HEK293T (cell line): ENCODE measurements at regions not wholly inside any gene's neighbourhood (a gene's known extent, or its start where the extent isn't known, plus 50 kb on each side); places are given as distances from the start of the nearest gene placed in this dataset.

ENCODE experiments used
- CTCF ChIA-PET: fragments of 350-600 bp; formaldehyde crosslinking; extraction: SDS; loops from one replicate; lab custom pipeline; 2021; ENCODE audit warnings: antibody characterized with exemption, inconsistent platforms; lab: Yijun Ruan, JAX
- POLR2A ChIA-PET: fragments of 350-600 bp; formaldehyde crosslinking; extraction: SDS; loops from one replicate; lab custom pipeline; 2020; ENCODE audit warnings: antibody characterized with exemption, inconsistent platforms; lab: Yijun Ruan, JAX
- DNase-seq: peaks from one replicate; pipeline ENCODE4 v3.0.0; 2012; ENCODE audit warnings: mixed read lengths; ENCODE audit errors: extremely low spot score
- ARNT ChIP-seq: fragments of 450-650 bp; IDR thresholded peaks from 2 replicates; pipeline ENCODE4 v1.6.1; 2017; ENCODE audit warnings: mild to moderate bottlenecking
- BHLHE40 ChIP-seq: fragments of 450-650 bp; IDR thresholded peaks from 2 replicates; pipeline ENCODE4 v1.6.1; 2016; ENCODE audit warnings: mild to moderate bottlenecking, moderate library complexity, borderline replicate concordance
- CTBP1 ChIP-seq: fragments of 450-650 bp; IDR thresholded peaks from 2 replicates; pipeline ENCODE4 v1.6.1; 2016; ENCODE audit warnings: borderline replicate concordance
- ELF4 ChIP-seq: fragments of 450-650 bp; IDR thresholded peaks from 2 replicates; pipeline ENCODE4 v1.6.1; 2017; ENCODE audit warnings: antibody characterized with exemption
- FOXA1 ChIP-seq: fragments of 450-650 bp; IDR thresholded peaks from 2 replicates; pipeline ENCODE4 v1.6.1; 2016; ENCODE audit warnings: mild to moderate bottlenecking
- FOXK2 ChIP-seq: fragments of 450-650 bp; IDR thresholded peaks from 2 replicates; pipeline ENCODE4 v1.6.1; 2016; ENCODE audit warnings: mild to moderate bottlenecking
- FOXM1 ChIP-seq: fragments of 450-650 bp; IDR thresholded peaks from 2 replicates; pipeline ENCODE4 v1.6.1; 2017; ENCODE audit warnings: mild to moderate bottlenecking, borderline replicate concordance
- HDGF ChIP-seq: fragments of 450-650 bp; IDR thresholded peaks from 2 replicates; pipeline ENCODE4 v1.6.1; 2017; ENCODE audit warnings: antibody characterized with exemption, borderline replicate concordance
- L3MBTL2 ChIP-seq: fragments of 450-650 bp; conservative IDR thresholded peaks from 2 replicates; pipeline ENCODE4 v1.6.1; 2016; ENCODE audit warnings: mild to moderate bottlenecking
- LEF1 ChIP-seq: fragments of 450-650 bp; IDR thresholded peaks from 2 replicates; pipeline ENCODE4 v1.6.1; 2017; ENCODE audit warnings: mild to moderate bottlenecking, borderline replicate concordance
- NFRKB ChIP-seq: fragments of 450-650 bp; IDR thresholded peaks from 2 replicates; pipeline ENCODE4 v1.6.1; 2016; ENCODE audit warnings: mild to moderate bottlenecking, moderate library complexity
- PKNOX1 ChIP-seq: fragments of 450-650 bp; IDR thresholded peaks from 2 replicates; pipeline ENCODE4 v1.6.1; 2016
- SP1 ChIP-seq: fragments of 450-650 bp; IDR thresholded peaks from 2 replicates; pipeline ENCODE4 v1.6.1; 2017
- SUZ12 ChIP-seq: fragments of 450-650 bp; IDR thresholded peaks from 2 replicates; pipeline ENCODE4 v1.6.1; 2016; ENCODE audit warnings: mild to moderate bottlenecking
- TARDBP ChIP-seq: fragments of 450-650 bp; IDR thresholded peaks from 2 replicates; pipeline ENCODE4 v1.6.1; 2016
- ZNF384 ChIP-seq: fragments of 450-650 bp; IDR thresholded peaks from 2 replicates; pipeline ENCODE4 v1.6.1; 2016

DNA sequence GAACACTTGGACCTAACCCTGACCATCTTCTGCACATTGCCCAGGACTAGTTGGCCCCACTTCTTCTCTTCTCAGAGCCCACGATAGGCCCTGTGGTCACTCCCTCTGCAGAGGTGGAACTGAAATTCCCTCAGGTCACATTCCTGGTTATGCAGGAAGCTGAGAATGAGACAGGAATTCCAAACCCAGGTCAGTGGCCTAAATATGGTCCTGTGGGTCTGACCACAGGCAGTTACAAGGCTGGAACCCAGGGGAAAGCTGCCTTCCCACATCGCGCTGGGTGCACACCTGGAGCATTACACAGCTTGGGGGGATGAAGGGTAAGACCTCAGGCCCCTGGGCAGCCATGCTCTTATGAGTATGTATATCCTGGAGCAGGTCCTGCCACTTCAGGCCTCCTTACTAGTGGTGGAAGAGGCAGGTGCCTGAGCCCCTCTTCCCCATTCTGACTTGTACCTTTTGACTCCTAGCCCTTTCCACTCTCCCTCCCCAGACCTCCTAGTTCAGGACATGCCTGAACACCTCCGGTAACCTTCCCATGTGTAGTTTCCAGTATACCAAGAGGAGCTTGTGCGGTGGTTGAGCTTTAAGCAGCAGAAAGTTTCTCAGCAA, 173.5 kb downstream of the ASMT start:
- no peak for TF ChIP-seq HDGF
- no peak for TF ChIP-seq SP1
- no peak for TF ChIP-seq PKNOX1
- no peak for TF ChIP-seq ELF4
- TF ChIP-seq SUZ12 = no peak
- no peak for TF ChIP-seq NFRKB
- TF ChIP-seq FOXA1 = no peak
- TF ChIP-seq CTBP1 = no peak
- TF ChIP-seq ARNT = no peak
- no peak for TF ChIP-seq FOXM1
- no peak for TF ChIP-seq BHLHE40
- TF ChIP-seq TARDBP = no peak
- TF ChIP-seq ZNF384 = no peak
- CTCF ChIA-PET = no interaction called here
- POLR2A ChIA-PET = no interaction called here
- no peak for DNase-seq

DNA sequence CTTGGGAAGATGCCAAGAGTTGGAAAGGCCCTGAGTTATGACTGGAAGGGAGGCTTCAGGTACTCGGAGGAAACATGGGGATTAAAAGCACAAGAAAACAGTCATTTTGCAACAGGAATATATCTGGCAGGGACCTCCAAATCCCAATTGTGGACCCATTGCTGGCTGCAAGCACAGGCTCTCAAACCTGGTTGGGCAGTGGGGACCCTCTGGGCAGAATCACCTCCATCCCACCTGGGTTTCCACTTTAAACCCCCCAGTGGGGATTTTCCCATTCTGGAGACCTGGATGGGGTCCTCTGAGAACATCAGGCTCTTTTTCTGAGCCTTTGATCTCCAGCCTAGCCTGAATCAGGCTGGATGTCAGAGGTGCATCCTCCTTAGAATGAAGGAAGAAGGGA, 177.8 kb downstream of the ASMT start:
- TF ChIP-seq ZNF384 (no peak), FOXA1 (no peak), HDGF (no peak), CTBP1 (no peak), FOXM1 (no peak), PKNOX1 (no peak), ELF4 (no peak), LEF1 (no peak), BHLHE40 (no peak), NFRKB (no peak), ARNT (no peak), SUZ12 (no peak), L3MBTL2 (no peak), FOXK2 (no peak)
- no peak for DNase-seq
- CTCF ChIA-PET = no interaction called here
- POLR2A ChIA-PET = no interaction called here

DNA sequence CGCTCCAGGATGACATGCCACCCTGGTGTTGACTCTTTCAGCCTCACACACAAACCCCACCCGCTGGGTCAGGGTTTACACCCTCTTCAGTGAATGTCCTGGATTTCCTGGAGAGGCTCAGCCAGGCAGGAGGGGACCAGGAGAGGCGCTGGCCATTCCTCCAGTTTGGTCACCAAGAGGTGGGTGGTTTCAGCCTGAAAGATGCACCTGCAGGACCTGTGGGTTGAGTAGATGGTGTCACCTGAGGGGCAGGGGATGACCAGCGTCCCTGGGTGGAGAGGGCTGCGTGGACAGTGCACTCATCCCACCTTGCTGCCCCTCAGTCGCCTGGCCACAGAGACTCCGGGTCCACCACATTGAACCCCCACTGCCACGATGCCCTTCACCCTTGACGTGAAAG, 179.7 kb downstream of the ASMT start:
- POLR2A ChIA-PET = no interaction called here
- TF ChIP-seq CTBP1 (no peak), ZNF384 (no peak), TARDBP (no peak), PKNOX1 (no peak), NFRKB (no peak), SP1 (no peak), BHLHE40 (no peak)
- DNase-seq = no peak
- CTCF ChIA-PET = no interaction called here

DNA sequence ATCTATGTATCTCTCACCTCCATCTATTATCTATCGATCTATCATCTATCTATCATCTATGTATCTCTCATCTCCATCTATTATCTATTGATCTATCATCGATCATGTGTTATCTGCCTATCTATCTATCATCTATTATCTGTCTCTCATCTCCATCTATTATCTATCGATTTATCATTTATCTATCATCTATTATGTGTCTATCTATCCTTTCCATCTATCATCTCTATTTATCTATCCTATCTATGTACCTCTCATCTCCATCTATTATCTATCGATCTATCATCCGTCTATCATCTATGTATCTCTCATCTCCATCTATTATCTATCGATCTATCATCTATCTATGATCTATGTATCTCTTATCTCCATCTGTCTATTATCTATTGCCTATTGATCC, 188.1 kb downstream of the ASMT start:
- CTCF ChIA-PET = no interaction called here
- no peak for DNase-seq
- POLR2A ChIA-PET = no interaction called here
- no peak for TF ChIP-seq FOXA1
- no peak for TF ChIP-seq CTBP1

- no peak for DNase-seq
- CTCF ChIA-PET = no interaction called here
- POLR2A ChIA-PET = no interaction called here
These were observed 188.9 kb downstream of the ASMT start for GRCh38 chrX:1803741-1804140.

More at GRCh38 chrX:1803741-1804140, 188.9 kb downstream of the ASMT start:
- TF ChIP-seq LEF1 = no peak
- TF ChIP-seq ARNT = no peak
- TF ChIP-seq SUZ12 = no peak
- TF ChIP-seq TARDBP = no peak
- no peak for TF ChIP-seq PKNOX1
- no peak for TF ChIP-seq L3MBTL2
- TF ChIP-seq FOXM1 = no peak
- no peak for TF ChIP-seq CTBP1
- no peak for TF ChIP-seq FOXK2
- no peak for TF ChIP-seq HDGF
- no peak for TF ChIP-seq FOXA1
- no peak for TF ChIP-seq ELF4
- TF ChIP-seq ZNF384 = no peak
- no peak for TF ChIP-seq SP1
- TF ChIP-seq NFRKB = no peak
- TF ChIP-seq BHLHE40 = no peak
